ENCODE measurements at regions not wholly inside any gene's neighbourhood (a gene's known extent, or its start where the extent isn't known, plus 50 kb on each side); places are given as distances from the start of the nearest gene placed in this dataset.

- no peak for TF ChIP-seq CTCF (IDR thresholded peaks at IDR 0.05)
- no peak for TF ChIP-seq POLR2AphosphoS5 (IDR thresholded peaks at IDR 0.05; ENCODE audit: insufficient read depth in 1 of 2, low read depth in 1 of 2)
Observed at GRCh38 chr4:100722866-100723459, 205.1 kb upstream of the EMCN start.

Data from vagina (tissue), 2 donors.